Fibroblast of lung (primary cell): ENCODE measurements at regions not wholly inside any gene's neighbourhood (a gene's known extent, or its start where the extent isn't known, plus 50 kb on each side); places are given as distances from the start of the nearest gene placed in this dataset.

Experiments
- DNase-seq, 2 donors: peaks; one replicate each; pipeline versions ENCODE4 v3.0.0 to v3.0.0-alpha.2; 2010; ENCODE audit warnings: low read depth in 2 of 2
- H2AFZ ChIP-seq: 2 replicates; pipeline ENCODE4 v1.5.1; 2012; ENCODE audit warnings: low read length, control low read depth, inconsistent platforms
- H3K27ac ChIP-seq: 2 replicates; pipeline ENCODE4 v1.5.1; 2011; ENCODE audit warnings: low read length, control low read depth; ENCODE audit not compliant: insufficient read depth
- H3K27me3 ChIP-seq: 2 replicates; pipeline ENCODE4 v1.5.1; 2011; ENCODE audit warnings: mild to moderate bottlenecking, low read length; ENCODE audit not compliant: control insufficient read depth, insufficient read depth
- H3K36me3 ChIP-seq: 2 replicates; pipeline ENCODE4 v1.5.1; 2011; ENCODE audit warnings: low read length; ENCODE audit not compliant: control insufficient read depth, insufficient read depth
- H3K4me1 ChIP-seq: 2 replicates; pipeline ENCODE4 v1.5.1; 2011; ENCODE audit warnings: low read length; ENCODE audit not compliant: control insufficient read depth, insufficient read depth; ENCODE audit errors: extremely low read depth
- H3K4me2 ChIP-seq: 2 replicates; pipeline ENCODE4 v1.5.1; 2011; ENCODE audit warnings: low read length, control low read depth; ENCODE audit not compliant: insufficient read depth; ENCODE audit errors: extremely low read depth
- H3K4me3 ChIP-seq, 4 experiments: fragments of 200-600 bp in 1 of 4; sonication (generic) in 1 of 4; replicated peaks in 1 of 4; 2 replicates each; pipeline ENCODE4 v1.5.1; 2011 to 2016; ENCODE audit warnings: low read length in 4 of 4, low read depth in 3 of 4, mild to moderate bottlenecking in 3 of 4, control low read depth in 2 of 4, inconsistent platforms in 1 of 4, mixed read lengths in 1 of 4; ENCODE audit not compliant: insufficient read depth in 1 of 4; ENCODE audit errors: control extremely low read depth in 1 of 4
- H3K79me2 ChIP-seq: 2 replicates; pipeline ENCODE4 v1.5.1; 2012; ENCODE audit warnings: mild to moderate bottlenecking, low read length, inconsistent platforms; ENCODE audit not compliant: control insufficient read depth, insufficient read depth
- H3K9ac ChIP-seq: 2 replicates; pipeline ENCODE4 v1.5.1; 2011; ENCODE audit warnings: mild to moderate bottlenecking, low read length, control low read depth; ENCODE audit not compliant: insufficient read depth
- H3K9me3 ChIP-seq: 2 replicates; pipeline ENCODE4 v1.5.1; 2012; ENCODE audit warnings: low read depth, low read length; ENCODE audit not compliant: control insufficient read depth, insufficient read depth
- H4K20me1 ChIP-seq: 2 replicates; pipeline ENCODE4 v1.5.1; 2011; ENCODE audit warnings: low read length; ENCODE audit not compliant: control insufficient read depth, insufficient read depth; ENCODE audit errors: extremely low read depth
- CTCF ChIP-seq, 2 donors: IDR thresholded peaks in 1 of 2; conservative IDR thresholded peaks in 1 of 2; 1 replicate in 1 of 2; 2 replicates in 1 of 2; pipeline ENCODE4 v1.5.1; 2011 to 2012; ENCODE audit warnings: low read length in 2 of 2, control low read depth in 1 of 2, inconsistent platforms in 1 of 2, low read depth in 1 of 2, mild to moderate bottlenecking in 1 of 2
- EZH2 ChIP-seq: IDR thresholded peaks from 2 replicates; pipeline ENCODE4 v1.5.1; 2012; ENCODE audit warnings: low read length, control low read depth, mild to moderate bottlenecking; ENCODE audit errors: missing control alignments

- H3K27me3 ChIP-seq: no peaks in the 10 kb centered on the region
- no peak overlapping the region for H2AFZ ChIP-seq
- H3K4me3 ChIP-seq: no peak overlapping the region
- DNase-seq: peak; percentile 39 to 55
- H3K4me2 ChIP-seq: peak overlapping the region; percentile 50
- no peaks in the 10 kb centered on the region for H4K20me1 ChIP-seq
- no peaks in the 10 kb centered on the region for H3K79me2 ChIP-seq
- no peaks in the 10 kb centered on the region for H3K9me3 ChIP-seq
- H3K36me3 ChIP-seq: no peaks in the 10 kb centered on the region
- peaks cover 5% of the 10 kb centered on the region for H3K4me1 ChIP-seq
- no peak overlapping the region for H3K27ac ChIP-seq
- H3K9ac ChIP-seq: no peak overlapping the region
- TF ChIP-seq EZH2: no peak
- no peak for TF ChIP-seq CTCF (conservative IDR thresholded peaks at IDR 0.05 in 1 of 2, IDR thresholded peaks at IDR 0.05 in 1 of 2; ENCODE audit: low read depth in 1 of 2, low read length in 2 of 2)
These were observed 203.3 kb upstream of the IRS2 start for GRCh38 chr13:109989686-109990085.

- H3K4me3 ChIP-seq: no peak overlapping the region
- no peak overlapping the region for H3K4me2 ChIP-seq
- H3K27ac ChIP-seq: no peak overlapping the region
- no peak overlapping the region for H2AFZ ChIP-seq
- H4K20me1 ChIP-seq: no peaks in the 10 kb centered on the region
- no peak for TF ChIP-seq EZH2
- no peak for TF ChIP-seq CTCF (conservative IDR thresholded peaks at IDR 0.05 in 1 of 2, IDR thresholded peaks at IDR 0.05 in 1 of 2; ENCODE audit: low read depth in 1 of 2, low read length in 2 of 2)
- peak; percentile 62 to 69 for DNase-seq
- peaks cover 5% of the 10 kb centered on the region for H3K4me1 ChIP-seq
- H3K36me3 ChIP-seq: no peaks in the 10 kb centered on the region
- no peaks in the 10 kb centered on the region for H3K27me3 ChIP-seq
- no peak overlapping the region for H3K9ac ChIP-seq
- no peaks in the 10 kb centered on the region for H3K79me2 ChIP-seq
- no peaks in the 10 kb centered on the region for H3K9me3 ChIP-seq
These were observed 202.8 kb upstream of the IRS2 start for GRCh38 chr13:109989155-109989554.

- Histone ChIP-seq H3K4me2 (no peak overlapping the region), H3K36me3 (no peaks in the 10 kb centered on the region), H3K27me3 (no peaks in the 10 kb centered on the region), H3K4me1 (peaks cover 5% of the 10 kb centered on the region), H4K20me1 (no peaks in the 10 kb centered on the region), H2AFZ (no peak overlapping the region), H3K9ac (no peak overlapping the region), H3K27ac (no peak overlapping the region), H3K79me2 (no peaks in the 10 kb centered on the region), H3K9me3 (no peaks in the 10 kb centered on the region), H3K4me3 (no peak overlapping the region)
- no peak for TF ChIP-seq EZH2
- no peak for TF ChIP-seq CTCF (conservative IDR thresholded peaks at IDR 0.05 in 1 of 2, IDR thresholded peaks at IDR 0.05 in 1 of 2; ENCODE audit: low read depth in 1 of 2, low read length in 2 of 2)
- DNase-seq: no peak
These were observed 200.5 kb upstream of the IRS2 start for GRCh38 chr13:109986851-109987250.
